ENCODE measurements at regions not wholly inside any gene's neighbourhood (a gene's known extent, or its start where the extent isn't known, plus 50 kb on each side); places are given as distances from the start of the nearest gene placed in this dataset.

DNA sequence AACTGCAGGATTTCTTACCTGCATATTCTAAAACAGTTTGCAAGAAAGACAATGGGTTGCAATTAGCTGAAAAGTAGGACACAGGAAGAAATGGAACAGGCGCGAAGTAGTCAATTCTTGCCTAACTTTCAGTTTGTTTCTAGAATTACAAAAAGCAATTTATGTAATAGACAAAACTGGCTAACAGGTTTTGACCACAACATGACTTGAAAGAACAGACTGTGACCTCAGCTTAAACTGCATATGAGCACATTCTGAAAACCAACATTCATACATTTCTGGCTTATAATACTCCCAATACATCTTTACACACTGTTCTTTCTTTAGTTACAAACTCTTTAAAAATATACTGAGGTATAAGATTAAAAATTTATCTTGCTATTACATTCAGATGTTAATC is 405.9 kb upstream of the B3GALT2 start:
- peaks cover 0 to 3% of the 10 kb centered on the region in 2 donors for H3K4me1 ChIP-seq (ENCODE audit: control insufficient read depth in 1 of 2, low read depth in 2 of 2)
- DNase-seq (ENCODE audit: low spot score) (no peak), ATAC-seq (ENCODE audit: insufficient number of reproducible peaks, low FRiP score, low read depth) (no peak)
- TF ChIP-seq, protein P1, sequence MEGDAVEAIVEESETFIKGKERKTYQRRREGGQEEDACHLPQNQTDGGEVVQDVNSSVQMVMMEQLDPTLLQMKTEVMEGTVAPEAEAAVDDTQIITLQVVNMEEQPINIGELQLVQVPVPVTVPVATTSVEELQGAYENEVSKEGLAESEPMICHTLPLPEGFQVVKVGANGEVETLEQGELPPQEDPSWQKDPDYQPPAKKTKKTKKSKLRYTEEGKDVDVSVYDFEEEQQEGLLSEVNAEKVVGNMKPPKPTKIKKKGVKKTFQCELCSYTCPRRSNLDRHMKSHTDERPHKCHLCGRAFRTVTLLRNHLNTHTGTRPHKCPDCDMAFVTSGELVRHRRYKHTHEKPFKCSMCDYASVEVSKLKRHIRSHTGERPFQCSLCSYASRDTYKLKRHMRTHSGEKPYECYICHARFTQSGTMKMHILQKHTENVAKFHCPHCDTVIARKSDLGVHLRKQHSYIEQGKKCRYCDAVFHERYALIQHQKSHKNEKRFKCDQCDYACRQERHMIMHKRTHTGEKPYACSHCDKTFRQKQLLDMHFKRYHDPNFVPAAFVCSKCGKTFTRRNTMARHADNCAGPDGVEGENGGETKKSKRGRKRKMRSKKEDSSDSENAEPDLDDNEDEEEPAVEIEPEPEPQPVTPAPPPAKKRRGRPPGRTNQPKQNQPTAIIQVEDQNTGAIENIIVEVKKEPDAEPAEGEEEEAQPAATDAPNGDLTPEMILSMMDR (IDR thresholded peaks at IDR 0.05), result no peak
- no peaks in the 10 kb centered on the region for H3K36me3 ChIP-seq
- H3K27ac ChIP-seq, result no peak overlapping the region
- no peak overlapping the region for H3K4me3 ChIP-seq
- H3K27me3 ChIP-seq (replicated peaks; ENCODE audit: insufficient read depth), result no peaks in the 10 kb centered on the region
- H3K9me3 ChIP-seq, result no peaks in the 10 kb centered on the region

DNA sequence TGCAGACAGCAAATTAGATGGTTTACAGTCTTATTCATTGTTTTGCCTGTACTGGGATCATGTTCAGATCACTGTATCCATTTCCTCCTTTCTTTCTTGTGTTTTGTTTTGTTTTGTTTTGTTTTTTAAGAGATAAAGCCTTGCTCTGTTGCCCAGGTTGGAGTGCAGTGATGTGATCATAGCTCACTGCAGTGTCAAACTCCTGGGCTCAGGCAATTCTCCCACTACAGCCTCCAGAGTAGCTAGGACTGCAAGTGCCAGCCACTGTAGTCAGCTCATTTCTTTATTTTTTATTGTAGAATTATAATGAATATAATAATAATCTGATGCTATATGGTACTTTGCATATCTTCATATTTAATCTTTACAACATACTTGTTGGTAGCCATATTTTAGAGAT is 403.7 kb upstream of the B3GALT2 start:
- peaks cover 0 to 3% of the 10 kb centered on the region in 2 donors for H3K4me1 ChIP-seq (ENCODE audit: control insufficient read depth in 1 of 2, low read depth in 2 of 2)
- H3K4me3 ChIP-seq, result no peak overlapping the region
- no peaks in the 10 kb centered on the region for H3K9me3 ChIP-seq
- TF ChIP-seq, protein P1 (IDR thresholded peaks at IDR 0.05), result no peak
- H3K27me3 ChIP-seq (replicated peaks; ENCODE audit: insufficient read depth), result no peaks in the 10 kb centered on the region
- H3K36me3 ChIP-seq, result no peaks in the 10 kb centered on the region
- H3K27ac ChIP-seq, result no peak overlapping the region
- DNase-seq (ENCODE audit: low spot score) (no peak), ATAC-seq (ENCODE audit: insufficient number of reproducible peaks, low FRiP score, low read depth) (no peak)

DNA sequence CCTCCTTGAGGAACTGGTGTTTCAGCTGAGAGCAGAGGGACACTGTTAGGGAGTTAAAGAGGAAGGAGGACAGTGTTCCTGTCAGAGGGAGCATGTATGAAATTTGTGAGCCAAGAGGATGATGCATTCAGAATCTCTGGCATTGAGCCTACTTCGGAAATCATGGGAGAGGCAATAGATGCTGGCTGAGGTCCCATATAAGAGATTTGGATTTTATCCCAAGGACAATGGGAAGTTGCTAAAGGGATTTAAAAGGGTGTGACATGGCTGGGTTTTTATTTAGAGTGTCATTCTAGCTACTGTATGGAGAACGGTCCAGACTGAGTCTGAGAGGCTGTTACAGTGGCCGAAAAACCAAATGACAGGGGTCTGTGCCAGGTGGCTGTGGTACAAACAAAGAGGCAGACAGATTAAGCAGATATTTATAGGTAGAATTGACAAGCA is 403.2 kb upstream of the B3GALT2 start:
- TF ChIP-seq, protein P1 (IDR thresholded peaks at IDR 0.05), result no peak
- H3K27ac ChIP-seq, result no peak overlapping the region
- H3K4me3 ChIP-seq, result no peak overlapping the region
- H3K36me3 ChIP-seq, result no peaks in the 10 kb centered on the region
- H3K27me3 ChIP-seq (replicated peaks; ENCODE audit: insufficient read depth), result no peaks in the 10 kb centered on the region
- DNase-seq (ENCODE audit: low spot score) (no peak), ATAC-seq (ENCODE audit: insufficient number of reproducible peaks, low FRiP score, low read depth) (no peak)
- no peaks in the 10 kb centered on the region for H3K9me3 ChIP-seq
- H3K4me1 ChIP-seq (ENCODE audit: control insufficient read depth in 1 of 2, low read depth in 2 of 2), result peaks cover 0 to 3% of the 10 kb centered on the region in 2 donors

DNA sequence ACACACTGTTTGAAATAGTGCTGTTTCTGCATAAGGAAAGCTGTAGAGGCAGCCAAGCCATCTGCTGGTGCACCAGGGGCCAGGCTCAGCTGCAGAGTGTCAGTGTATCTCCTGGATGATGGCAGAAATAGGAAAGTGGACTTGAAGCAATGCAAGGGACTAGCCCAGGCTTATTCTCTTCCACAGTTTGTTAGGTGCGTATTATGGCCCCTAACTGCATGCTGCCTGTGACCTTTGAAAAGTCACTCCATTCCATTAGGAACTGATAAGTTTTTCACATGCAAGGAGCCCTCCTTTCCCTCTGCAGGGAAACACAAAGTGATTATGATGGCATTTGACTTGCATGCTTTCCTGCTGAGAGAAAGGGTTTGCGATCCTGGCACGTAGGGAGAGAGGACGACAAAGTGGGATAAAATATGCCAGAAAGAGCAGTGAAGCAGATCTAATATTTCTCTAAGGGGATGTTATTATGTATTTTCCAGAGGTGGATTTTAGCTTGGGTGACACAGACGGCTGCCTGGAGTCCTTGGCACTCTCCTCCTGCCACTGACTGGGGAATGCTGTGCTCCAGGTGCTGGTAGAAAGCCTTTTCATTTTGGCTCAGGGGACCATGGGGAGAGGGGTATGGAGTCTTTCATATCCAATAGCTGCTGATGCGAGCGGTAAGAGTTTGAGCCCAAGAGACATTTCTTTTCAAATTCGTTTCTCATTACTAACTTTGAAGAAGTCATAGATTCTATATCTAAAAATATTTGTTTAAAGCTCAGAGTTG is 402.1 kb upstream of the B3GALT2 start:
- Histone ChIP-seq H3K36me3 (no peaks in the 10 kb centered on the region), H3K4me1 (ENCODE audit: control insufficient read depth in 1 of 2, low read depth in 2 of 2) (peaks cover 0 to 3% of the 10 kb centered on the region in 2 donors), H3K27me3 (replicated peaks; ENCODE audit: insufficient read depth) (no peaks in the 10 kb centered on the region), H3K4me3 (no peak overlapping the region), H3K27ac (no peak overlapping the region), H3K9me3 (no peaks in the 10 kb centered on the region)
- no peak for ATAC-seq (ENCODE audit: insufficient number of reproducible peaks, low FRiP score, low read depth)
- TF ChIP-seq, protein P1 (IDR thresholded peaks at IDR 0.05), result no peak
- no peak for DNase-seq (ENCODE audit: low spot score)

DNA sequence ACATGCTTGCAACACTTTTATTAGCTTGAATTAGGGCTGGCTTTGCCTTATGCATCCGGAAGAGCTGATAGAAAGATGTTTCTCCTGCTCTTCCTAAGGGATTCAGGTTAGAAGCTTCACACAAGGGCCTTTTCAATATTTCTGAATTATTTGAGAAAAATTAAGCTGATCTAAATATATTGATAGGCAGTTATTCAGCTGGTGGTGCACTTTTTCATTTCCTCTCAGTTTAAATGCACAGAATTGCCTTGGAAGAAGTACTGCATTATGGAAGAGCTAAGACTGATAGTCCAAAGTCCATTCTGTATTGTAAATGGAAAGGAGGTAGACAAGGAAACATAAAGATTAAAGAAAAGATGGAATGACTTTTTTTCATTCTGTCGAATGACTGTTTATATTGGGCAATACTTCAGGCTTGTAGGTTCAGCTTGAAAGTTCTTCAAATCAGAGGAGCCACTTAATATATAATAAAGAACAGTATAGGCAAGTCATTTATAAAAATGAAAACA is 398.4 kb upstream of the B3GALT2 start:
- Histone ChIP-seq H3K27ac (no peak overlapping the region), H3K27me3 (replicated peaks; ENCODE audit: insufficient read depth) (no peaks in the 10 kb centered on the region), H3K4me3 (no peak overlapping the region), H3K9me3 (no peaks in the 10 kb centered on the region), H3K36me3 (no peaks in the 10 kb centered on the region), H3K4me1 (ENCODE audit: control insufficient read depth in 1 of 2, low read depth in 2 of 2) (peaks cover 0 to 1% of the 10 kb centered on the region in 2 donors)
- TF ChIP-seq, protein P1 (IDR thresholded peaks at IDR 0.05), result no peak
- ATAC-seq (ENCODE audit: insufficient number of reproducible peaks, low FRiP score, low read depth), result no peak
- DNase-seq (ENCODE audit: low spot score), result no peak
